ENCODE measurements at regions not wholly inside any gene's neighbourhood (a gene's known extent, or its start where the extent isn't known, plus 50 kb on each side); places are given as distances from the start of the nearest gene placed in this dataset.

DNA sequence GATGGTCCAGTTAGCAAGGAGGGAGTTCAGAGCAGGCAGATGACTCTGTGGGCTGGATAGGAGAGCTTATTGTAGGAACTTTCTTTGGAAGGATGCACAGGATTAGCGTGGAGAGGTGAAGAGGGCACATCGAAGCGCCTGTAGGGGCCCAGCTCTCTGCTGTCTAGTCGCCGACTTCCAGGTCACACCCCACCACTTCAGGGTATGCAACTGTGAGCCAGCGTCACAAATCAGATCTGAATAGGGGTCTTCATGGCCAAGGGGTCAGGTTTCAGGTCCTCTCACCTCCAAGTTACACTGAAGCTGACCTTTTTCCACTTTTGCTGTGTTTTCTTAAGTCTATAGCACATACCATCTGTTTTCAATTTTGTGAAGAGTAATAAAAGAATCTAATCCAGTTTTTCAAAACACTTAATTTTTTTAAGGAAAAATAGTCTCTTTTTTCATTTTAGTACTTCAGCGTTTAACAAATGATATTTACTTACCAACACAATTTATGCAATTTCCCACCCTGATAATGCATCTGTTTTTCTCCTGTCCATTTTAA lies 364.2 kb upstream of the CLINT1 start:
- Histone ChIP-seq H3K4me1 (ENCODE audit: control insufficient read depth, insufficient read depth, low read length, poor library complexity, severe bottlenecking) (no peaks in the 10 kb centered on the region), H3K4me3 (ENCODE audit: insufficient read depth, low read depth, low read length, poor library complexity, severe bottlenecking) (no peak overlapping the region), H3K36me3 (ENCODE audit: control insufficient read depth, insufficient read depth, low read length) (no peaks in the 10 kb centered on the region), H3K27ac (ENCODE audit: insufficient read depth, low read length, poor library complexity, severe bottlenecking) (no peak overlapping the region), H3K9me3 (ENCODE audit: control insufficient read depth, low read length) (no peaks in the 10 kb centered on the region), H3K27me3 (replicated peaks; ENCODE audit: control insufficient read depth, insufficient read depth, low read length, poor library complexity, severe bottlenecking) (no peaks in the 10 kb centered on the region)
- DNase-seq = no peak

- H3K4me1 ChIP-seq (ENCODE audit: control insufficient read depth, insufficient read depth, low read length, poor library complexity, severe bottlenecking) = no peaks in the 10 kb centered on the region
- no peak for DNase-seq
- H3K27me3 ChIP-seq (replicated peaks; ENCODE audit: control insufficient read depth, insufficient read depth, low read length, poor library complexity, severe bottlenecking) = no peaks in the 10 kb centered on the region
Observed at GRCh38 chr5:158212917-158213316, 354.0 kb upstream of the CLINT1 start.

GRCh38 chr5:158212237-158212636 lies 353.3 kb upstream of the CLINT1 start:
- no peaks in the 10 kb centered on the region for H3K9me3 ChIP-seq (ENCODE audit: control insufficient read depth, low read length)
- H3K27me3 ChIP-seq (replicated peaks; ENCODE audit: control insufficient read depth, insufficient read depth, low read length, poor library complexity, severe bottlenecking) = no peaks in the 10 kb centered on the region
- H3K36me3 ChIP-seq (ENCODE audit: control insufficient read depth, insufficient read depth, low read length) = no peaks in the 10 kb centered on the region
- no peak for DNase-seq
- no peak overlapping the region for H3K27ac ChIP-seq (ENCODE audit: insufficient read depth, low read length, poor library complexity, severe bottlenecking)
- no peaks in the 10 kb centered on the region for H3K4me1 ChIP-seq (ENCODE audit: control insufficient read depth, insufficient read depth, low read length, poor library complexity, severe bottlenecking)
- no peak overlapping the region for H3K4me3 ChIP-seq (ENCODE audit: insufficient read depth, low read depth, low read length, poor library complexity, severe bottlenecking)

More at GRCh38 chr5:158212917-158213316, 354.0 kb upstream of the CLINT1 start:
- no peaks in the 10 kb centered on the region for H3K9me3 ChIP-seq (ENCODE audit: control insufficient read depth, low read length)
- no peaks in the 10 kb centered on the region for H3K36me3 ChIP-seq (ENCODE audit: control insufficient read depth, insufficient read depth, low read length)
- no peak overlapping the region for H3K4me3 ChIP-seq (ENCODE audit: insufficient read depth, low read depth, low read length, poor library complexity, severe bottlenecking)
- H3K27ac ChIP-seq (ENCODE audit: insufficient read depth, low read length, poor library complexity, severe bottlenecking) = no peak overlapping the region

- no peaks in the 10 kb centered on the region for H3K27me3 ChIP-seq (replicated peaks; ENCODE audit: control insufficient read depth, insufficient read depth, low read length, poor library complexity, severe bottlenecking)
- H3K27ac ChIP-seq (ENCODE audit: insufficient read depth, low read length, poor library complexity, severe bottlenecking) = no peak overlapping the region
- H3K36me3 ChIP-seq (ENCODE audit: control insufficient read depth, insufficient read depth, low read length) = no peaks in the 10 kb centered on the region
- DNase-seq = no peak
- H3K9me3 ChIP-seq (ENCODE audit: control insufficient read depth, low read length) = no peaks in the 10 kb centered on the region
- H3K4me3 ChIP-seq (ENCODE audit: insufficient read depth, low read depth, low read length, poor library complexity, severe bottlenecking) = no peak overlapping the region
- H3K4me1 ChIP-seq (ENCODE audit: control insufficient read depth, insufficient read depth, low read length, poor library complexity, severe bottlenecking) = no peaks in the 10 kb centered on the region
Observed at GRCh38 chr5:158209219-158209908, 350.4 kb upstream of the CLINT1 start.

- DNase-seq = no peak
- H3K27ac ChIP-seq (ENCODE audit: insufficient read depth, low read length, poor library complexity, severe bottlenecking) = no peak overlapping the region
- H3K4me3 ChIP-seq (ENCODE audit: insufficient read depth, low read depth, low read length, poor library complexity, severe bottlenecking) = no peak overlapping the region
- H3K4me1 ChIP-seq (ENCODE audit: control insufficient read depth, insufficient read depth, low read length, poor library complexity, severe bottlenecking) = no peaks in the 10 kb centered on the region
- no peaks in the 10 kb centered on the region for H3K9me3 ChIP-seq (ENCODE audit: control insufficient read depth, low read length)
- no peaks in the 10 kb centered on the region for H3K27me3 ChIP-seq (replicated peaks; ENCODE audit: control insufficient read depth, insufficient read depth, low read length, poor library complexity, severe bottlenecking)
- no peaks in the 10 kb centered on the region for H3K36me3 ChIP-seq (ENCODE audit: control insufficient read depth, insufficient read depth, low read length)
Observed at GRCh38 chr5:158207733-158208132, 348.8 kb upstream of the CLINT1 start.

DNA sequence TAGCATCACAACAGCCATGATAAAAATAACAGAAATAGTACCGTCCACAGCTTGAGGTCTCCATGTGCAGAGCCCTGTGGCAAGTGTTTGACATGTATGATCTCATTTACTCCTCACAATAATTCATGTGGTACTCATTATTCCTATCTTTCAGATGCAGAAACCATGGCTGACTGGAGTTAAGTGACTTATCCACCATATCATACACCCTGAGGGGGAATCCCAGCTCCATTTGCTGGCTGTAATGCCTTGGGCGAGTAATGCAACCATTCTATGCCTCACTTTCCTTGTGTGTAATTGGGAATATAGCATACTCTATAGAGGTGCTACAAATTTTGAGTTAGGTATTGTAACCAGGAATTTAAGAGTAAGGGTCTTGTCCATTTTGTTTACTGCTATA lies 347.0 kb upstream of the CLINT1 start:
- no peaks in the 10 kb centered on the region for H3K9me3 ChIP-seq (ENCODE audit: control insufficient read depth, low read length)
- H3K4me3 ChIP-seq (ENCODE audit: insufficient read depth, low read depth, low read length, poor library complexity, severe bottlenecking) = no peak overlapping the region
- no peaks in the 10 kb centered on the region for H3K27me3 ChIP-seq (replicated peaks; ENCODE audit: control insufficient read depth, insufficient read depth, low read length, poor library complexity, severe bottlenecking)
- no peaks in the 10 kb centered on the region for H3K36me3 ChIP-seq (ENCODE audit: control insufficient read depth, insufficient read depth, low read length)
- DNase-seq = no peak
- no peaks in the 10 kb centered on the region for H3K4me1 ChIP-seq (ENCODE audit: control insufficient read depth, insufficient read depth, low read length, poor library complexity, severe bottlenecking)
- H3K27ac ChIP-seq (ENCODE audit: insufficient read depth, low read length, poor library complexity, severe bottlenecking) = no peak overlapping the region

GRCh38 chr5:158203261-158203660 lies 344.3 kb upstream of the CLINT1 start:
- H3K27me3 ChIP-seq (replicated peaks; ENCODE audit: control insufficient read depth, insufficient read depth, low read length, poor library complexity, severe bottlenecking) = no peaks in the 10 kb centered on the region
- no peaks in the 10 kb centered on the region for H3K4me1 ChIP-seq (ENCODE audit: control insufficient read depth, insufficient read depth, low read length, poor library complexity, severe bottlenecking)
- no peaks in the 10 kb centered on the region for H3K9me3 ChIP-seq (ENCODE audit: control insufficient read depth, low read length)
- H3K4me3 ChIP-seq (ENCODE audit: insufficient read depth, low read depth, low read length, poor library complexity, severe bottlenecking) = no peak overlapping the region
- no peak for DNase-seq
- H3K27ac ChIP-seq (ENCODE audit: insufficient read depth, low read length, poor library complexity, severe bottlenecking) = no peak overlapping the region
- H3K36me3 ChIP-seq (ENCODE audit: control insufficient read depth, insufficient read depth, low read length) = no peaks in the 10 kb centered on the region

- no peak overlapping the region for H3K4me3 ChIP-seq (ENCODE audit: insufficient read depth, low read depth, low read length, poor library complexity, severe bottlenecking)
- no peak for DNase-seq
- no peaks in the 10 kb centered on the region for H3K9me3 ChIP-seq (ENCODE audit: control insufficient read depth, low read length)
- H3K27ac ChIP-seq (ENCODE audit: insufficient read depth, low read length, poor library complexity, severe bottlenecking) = no peak overlapping the region
- no peaks in the 10 kb centered on the region for H3K4me1 ChIP-seq (ENCODE audit: control insufficient read depth, insufficient read depth, low read length, poor library complexity, severe bottlenecking)
- no peaks in the 10 kb centered on the region for H3K27me3 ChIP-seq (replicated peaks; ENCODE audit: control insufficient read depth, insufficient read depth, low read length, poor library complexity, severe bottlenecking)
- H3K36me3 ChIP-seq (ENCODE audit: control insufficient read depth, insufficient read depth, low read length) = no peaks in the 10 kb centered on the region
Observed at GRCh38 chr5:158202801-158203200, 343.9 kb upstream of the CLINT1 start.

- Histone ChIP-seq H3K4me3 (ENCODE audit: insufficient read depth, low read depth, low read length, poor library complexity, severe bottlenecking) (no peak overlapping the region), H3K4me1 (ENCODE audit: control insufficient read depth, insufficient read depth, low read length, poor library complexity, severe bottlenecking) (no peaks in the 10 kb centered on the region), H3K27me3 (replicated peaks; ENCODE audit: control insufficient read depth, insufficient read depth, low read length, poor library complexity, severe bottlenecking) (no peaks in the 10 kb centered on the region), H3K9me3 (ENCODE audit: control insufficient read depth, low read length) (no peaks in the 10 kb centered on the region), H3K27ac (ENCODE audit: insufficient read depth, low read length, poor library complexity, severe bottlenecking) (no peak overlapping the region), H3K36me3 (ENCODE audit: control insufficient read depth, insufficient read depth, low read length) (no peaks in the 10 kb centered on the region)
- DNase-seq = no peak
Observed at GRCh38 chr5:158200619-158201018, 341.7 kb upstream of the CLINT1 start.

- Histone ChIP-seq H3K9me3 (ENCODE audit: control insufficient read depth, low read length) (no peaks in the 10 kb centered on the region), H3K4me3 (ENCODE audit: insufficient read depth, low read depth, low read length, poor library complexity, severe bottlenecking) (no peak overlapping the region), H3K36me3 (ENCODE audit: control insufficient read depth, insufficient read depth, low read length) (no peaks in the 10 kb centered on the region), H3K27ac (ENCODE audit: insufficient read depth, low read length, poor library complexity, severe bottlenecking) (no peak overlapping the region), H3K4me1 (ENCODE audit: control insufficient read depth, insufficient read depth, low read length, poor library complexity, severe bottlenecking) (no peaks in the 10 kb centered on the region), H3K27me3 (replicated peaks; ENCODE audit: control insufficient read depth, insufficient read depth, low read length, poor library complexity, severe bottlenecking) (no peaks in the 10 kb centered on the region)
- no peak for DNase-seq
Observed at GRCh38 chr5:158198636-158199035, 339.7 kb upstream of the CLINT1 start.

Data from effector memory CD4-positive, alpha-beta T cell (primary cell).